ENCODE measurements at regions not wholly inside any gene's neighbourhood (a gene's known extent, or its start where the extent isn't known, plus 50 kb on each side); places are given as distances from the start of the nearest gene placed in this dataset.
"Not testable (repeated sequence)": the region's sequence is repeated elsewhere in the genome, so short reads cannot be mapped to it uniquely, and the experiment has no call there.

- DNase-seq; intact Hi-C loops (cut with DNase I; ENCODE audit: low total_unique reads); H3K27me3 ChIP-seq; H3K4me1 ChIP-seq; H3K4me3 ChIP-seq; H3K36me3 ChIP-seq; H3K27ac ChIP-seq; H3K9me3 ChIP-seq: not testable (repeated sequence)
Observed at GRCh38 chr21:8757399-8758093, 1763.8 kb upstream of the TPTE start.

GRCh38 chr21:8758921-8759367 lies 1762.4 kb upstream of the TPTE start:
- peaks cover 0 to 17% (median 13%) of the 10 kb centered on the region in 3 donors for H3K9me3 ChIP-seq
- H3K4me3 ChIP-seq; intact Hi-C loops (cut with DNase I; ENCODE audit: low total_unique reads); H3K27ac ChIP-seq; DNase-seq; H3K36me3 ChIP-seq; H3K4me1 ChIP-seq; H3K27me3 ChIP-seq: not testable (repeated sequence)

- DNase-seq; H3K36me3 ChIP-seq; H3K27me3 ChIP-seq; H3K4me3 ChIP-seq; H3K27ac ChIP-seq; intact Hi-C loops (cut with DNase I; ENCODE audit: low total_unique reads); H3K4me1 ChIP-seq: not testable (repeated sequence)
- H3K9me3 ChIP-seq, result peaks cover 0 to 23% (median 18%) of the 10 kb centered on the region in 3 donors
Observed at GRCh38 chr21:8762241-8762640, 1759.1 kb upstream of the TPTE start.

- H3K4me1 ChIP-seq; H3K36me3 ChIP-seq; H3K27me3 ChIP-seq; H3K27ac ChIP-seq; DNase-seq; H3K4me3 ChIP-seq; intact Hi-C loops (cut with DNase I; ENCODE audit: low total_unique reads): not testable (repeated sequence)
- peaks cover 0 to 17% (median 9%) of the 10 kb centered on the region in 3 donors for H3K9me3 ChIP-seq
Observed at GRCh38 chr21:8764416-8764815, 1757.0 kb upstream of the TPTE start.

GRCh38 chr21:8766142-8766541 lies 1755.2 kb upstream of the TPTE start:
- H3K4me3 ChIP-seq; H3K36me3 ChIP-seq; DNase-seq; intact Hi-C loops (cut with DNase I; ENCODE audit: low total_unique reads); H3K27ac ChIP-seq; H3K27me3 ChIP-seq; H3K4me1 ChIP-seq: not testable (repeated sequence)
- H3K9me3 ChIP-seq, result peaks cover 0 to 17% (median 9%) of the 10 kb centered on the region in 3 donors

GRCh38 chr21:8772910-8773514 lies 1748.4 kb upstream of the TPTE start:
- H3K36me3 ChIP-seq; H3K4me1 ChIP-seq; H3K4me3 ChIP-seq; intact Hi-C loops (cut with DNase I; ENCODE audit: low total_unique reads); H3K27ac ChIP-seq; H3K9me3 ChIP-seq; H3K27me3 ChIP-seq; DNase-seq: not testable (repeated sequence)

- intact Hi-C loops (cut with DNase I; ENCODE audit: low total_unique reads); H3K27me3 ChIP-seq; H3K9me3 ChIP-seq; H3K27ac ChIP-seq; H3K4me3 ChIP-seq; H3K36me3 ChIP-seq; DNase-seq; H3K4me1 ChIP-seq: not testable (repeated sequence)
Observed at GRCh38 chr21:8775591-8776215, 1745.7 kb upstream of the TPTE start.

GRCh38 chr21:8777260-8777659 lies 1744.1 kb upstream of the TPTE start:
- H3K36me3 ChIP-seq; DNase-seq; H3K4me1 ChIP-seq; intact Hi-C loops (cut with DNase I; ENCODE audit: low total_unique reads); H3K9me3 ChIP-seq; H3K27ac ChIP-seq; H3K27me3 ChIP-seq; H3K4me3 ChIP-seq: not testable (repeated sequence)

GRCh38 chr21:8778323-8779085 lies 1742.9 kb upstream of the TPTE start:
- H3K4me3 ChIP-seq; H3K9me3 ChIP-seq; intact Hi-C loops (cut with DNase I; ENCODE audit: low total_unique reads); H3K36me3 ChIP-seq; H3K27ac ChIP-seq; DNase-seq; H3K4me1 ChIP-seq; H3K27me3 ChIP-seq: not testable (repeated sequence)

- H3K27ac ChIP-seq; intact Hi-C loops (cut with DNase I; ENCODE audit: low total_unique reads); H3K9me3 ChIP-seq; H3K27me3 ChIP-seq; H3K36me3 ChIP-seq; DNase-seq; H3K4me1 ChIP-seq; H3K4me3 ChIP-seq: not testable (repeated sequence)
Observed at GRCh38 chr21:8812840-8813239, 1708.5 kb upstream of the TPTE start.

- DNase-seq, result peak in 1 of 2 donors; percentile 18
Observed at GRCh38 chr21:8834264-8834663, 1687.1 kb upstream of the TPTE start.

More at GRCh38 chr21:8834264-8834663, 1687.1 kb upstream of the TPTE start:
- H3K4me1 ChIP-seq; H3K27ac ChIP-seq; H3K27me3 ChIP-seq; H3K4me3 ChIP-seq; H3K36me3 ChIP-seq; H3K9me3 ChIP-seq; intact Hi-C loops (cut with DNase I; ENCODE audit: low total_unique reads): not testable (repeated sequence)
